GM06990 (cell line): ENCODE measurements at regions not wholly inside any gene's neighbourhood (a gene's known extent, or its start where the extent isn't known, plus 50 kb on each side); places are given as distances from the start of the nearest gene placed in this dataset.
"Not testable (repeated sequence)": the region's sequence is repeated elsewhere in the genome, so short reads cannot be mapped to it uniquely, and the experiment has no call there.

Experiments used
- DNase-seq: peaks from one replicate; pipeline ENCODE4 v3.0.0-alpha.2; 2011; ENCODE audit not compliant: insufficient read length; ENCODE audit errors: extremely low read depth
- H3K27me3 ChIP-seq: replicated peaks from 2 replicates; pipeline ENCODE4 v1.6.0; 2011; ENCODE audit warnings: low read length; ENCODE audit not compliant: control insufficient read depth, insufficient read depth
- H3K36me3 ChIP-seq: 2 replicates; pipeline ENCODE4 v1.5.1; 2011; ENCODE audit warnings: low read length; ENCODE audit not compliant: control insufficient read depth, insufficient read depth
- H3K4me3 ChIP-seq: replicated peaks from 2 replicates; pipeline ENCODE4 v1.5.1; 2011; ENCODE audit warnings: low read depth, mild to moderate bottlenecking, control low read depth, low read length
- TF ChIP-seq, protein P1 (sequence below): IDR thresholded peaks from 2 replicates; pipeline ENCODE4 v1.5.1; 2011; ENCODE audit warnings: low read length, control low read depth, mild to moderate bottlenecking, inconsistent platforms; ENCODE audit not compliant: insufficient read depth, poor library complexity, severe bottlenecking

- H3K4me3 ChIP-seq = no peak overlapping the region
- no peak for DNase-seq
- no peaks in the 10 kb centered on the region for H3K27me3 ChIP-seq
- no peaks in the 10 kb centered on the region for H3K36me3 ChIP-seq
- TF ChIP-seq, protein P1, sequence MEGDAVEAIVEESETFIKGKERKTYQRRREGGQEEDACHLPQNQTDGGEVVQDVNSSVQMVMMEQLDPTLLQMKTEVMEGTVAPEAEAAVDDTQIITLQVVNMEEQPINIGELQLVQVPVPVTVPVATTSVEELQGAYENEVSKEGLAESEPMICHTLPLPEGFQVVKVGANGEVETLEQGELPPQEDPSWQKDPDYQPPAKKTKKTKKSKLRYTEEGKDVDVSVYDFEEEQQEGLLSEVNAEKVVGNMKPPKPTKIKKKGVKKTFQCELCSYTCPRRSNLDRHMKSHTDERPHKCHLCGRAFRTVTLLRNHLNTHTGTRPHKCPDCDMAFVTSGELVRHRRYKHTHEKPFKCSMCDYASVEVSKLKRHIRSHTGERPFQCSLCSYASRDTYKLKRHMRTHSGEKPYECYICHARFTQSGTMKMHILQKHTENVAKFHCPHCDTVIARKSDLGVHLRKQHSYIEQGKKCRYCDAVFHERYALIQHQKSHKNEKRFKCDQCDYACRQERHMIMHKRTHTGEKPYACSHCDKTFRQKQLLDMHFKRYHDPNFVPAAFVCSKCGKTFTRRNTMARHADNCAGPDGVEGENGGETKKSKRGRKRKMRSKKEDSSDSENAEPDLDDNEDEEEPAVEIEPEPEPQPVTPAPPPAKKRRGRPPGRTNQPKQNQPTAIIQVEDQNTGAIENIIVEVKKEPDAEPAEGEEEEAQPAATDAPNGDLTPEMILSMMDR = no peak
Observed at GRCh38 chr9:19875291-19875920, 86.6 kb upstream of the SLC24A2 start.

GRCh38 chr9:19873188-19873587, 84.4 kb upstream of the SLC24A2 start:
- not testable (repeated sequence) for H3K27me3 ChIP-seq, H3K36me3 ChIP-seq, H3K4me3 ChIP-seq, DNase-seq

DNA sequence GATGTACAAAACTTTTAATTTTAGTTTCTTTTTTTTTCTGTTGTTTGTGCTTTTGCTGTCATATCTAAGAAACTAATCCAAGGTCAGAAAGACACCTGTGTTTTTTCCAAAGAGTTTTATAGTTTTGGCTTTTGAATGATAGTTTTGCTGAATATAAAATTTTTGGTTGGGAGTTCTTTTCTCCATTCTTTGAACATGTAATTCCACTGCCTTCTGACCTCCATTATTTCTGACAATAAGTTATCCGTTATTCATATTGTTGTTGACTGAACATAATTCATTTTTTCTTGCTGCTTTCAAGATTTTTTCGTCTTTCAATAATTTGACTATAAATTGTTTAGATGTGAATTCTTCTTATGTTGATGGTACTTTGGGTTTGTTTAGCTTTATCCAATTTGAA, 82.2 kb upstream of the SLC24A2 start:
- no peak for DNase-seq
- no peaks in the 10 kb centered on the region for H3K27me3 ChIP-seq
- no peaks in the 10 kb centered on the region for H3K36me3 ChIP-seq
- TF ChIP-seq, protein P1 = no peak
- H3K4me3 ChIP-seq = no peak overlapping the region

DNA sequence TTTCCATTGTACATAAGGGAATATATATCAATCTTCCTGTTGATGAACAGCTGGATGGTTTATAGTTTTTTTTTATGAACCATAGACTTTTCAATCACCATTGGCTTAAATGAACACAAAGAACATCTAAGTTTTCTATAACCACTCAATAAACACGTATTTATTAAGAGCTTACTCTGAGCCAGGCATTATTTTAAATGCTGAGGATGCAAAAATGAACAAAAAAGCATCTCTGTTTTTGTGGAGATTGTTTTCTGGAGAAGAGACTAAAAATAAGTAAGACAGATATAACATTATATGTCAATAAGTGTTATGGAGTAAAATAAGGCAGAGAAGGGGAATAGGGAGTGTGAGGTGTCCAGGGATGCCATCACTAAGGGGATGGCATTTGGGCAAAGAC, 52.1 kb upstream of the SLC24A2 start:
- Histone ChIP-seq H3K27me3 (no peaks in the 10 kb centered on the region), H3K36me3 (no peaks in the 10 kb centered on the region), H3K4me3 (no peak overlapping the region)
- DNase-seq = no peak
- TF ChIP-seq, protein P1 = no peak
